NCI-H345 (cell line): ENCODE measurements at regions not wholly inside any gene's neighbourhood (a gene's known extent, or its start where the extent isn't known, plus 50 kb on each side); places are given as distances from the start of the nearest gene placed in this dataset.
"Not testable (repeated sequence)": the region's sequence is repeated elsewhere in the genome, so short reads cannot be mapped to it uniquely, and the experiment has no call there.

Experiments
- DNase-seq: peaks from one replicate; lab custom pipeline; 2025; lab: John Stamatoyannopoulos, UW

DNA sequence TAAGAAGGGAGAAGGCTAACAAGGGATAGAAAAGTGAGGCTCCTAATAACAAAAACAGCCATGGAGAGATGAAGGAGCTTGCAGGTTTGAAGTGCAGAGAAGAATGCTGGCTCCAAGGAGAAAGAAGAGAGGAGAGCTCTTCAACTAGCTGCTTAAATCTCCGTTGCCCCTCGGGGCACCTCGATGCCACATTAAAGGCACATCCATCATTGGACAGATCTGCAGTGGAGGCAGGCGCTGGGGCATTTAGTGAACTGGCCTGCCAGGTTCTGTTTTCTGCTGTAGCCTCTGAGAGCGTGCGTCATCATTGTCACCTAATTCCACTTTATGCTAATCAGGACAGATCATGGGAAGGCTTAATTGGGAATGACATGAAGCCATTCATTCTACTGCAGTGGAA lies 1426.2 kb upstream of the WWC1 start:
- DNase-seq, result no peak

DNA sequence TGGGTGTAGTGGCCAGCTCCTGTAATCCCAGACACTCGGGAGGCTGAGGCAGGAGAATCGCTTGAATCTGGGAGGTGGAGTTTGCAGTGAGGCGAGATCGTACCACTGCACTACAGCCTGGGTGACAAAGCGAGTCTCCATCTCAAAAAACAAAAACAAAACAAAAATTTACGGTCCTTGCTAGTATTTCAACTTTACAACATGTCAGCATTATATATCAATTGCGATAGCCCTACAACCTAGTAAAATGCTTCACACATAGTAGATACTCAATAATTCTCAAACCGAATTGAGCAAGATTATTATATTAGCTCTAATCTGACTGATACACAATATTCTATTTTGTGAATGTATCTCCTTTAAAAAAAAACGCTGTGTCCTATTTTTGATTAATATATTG lies 1411.0 kb upstream of the WWC1 start:
- no peak for DNase-seq

DNA sequence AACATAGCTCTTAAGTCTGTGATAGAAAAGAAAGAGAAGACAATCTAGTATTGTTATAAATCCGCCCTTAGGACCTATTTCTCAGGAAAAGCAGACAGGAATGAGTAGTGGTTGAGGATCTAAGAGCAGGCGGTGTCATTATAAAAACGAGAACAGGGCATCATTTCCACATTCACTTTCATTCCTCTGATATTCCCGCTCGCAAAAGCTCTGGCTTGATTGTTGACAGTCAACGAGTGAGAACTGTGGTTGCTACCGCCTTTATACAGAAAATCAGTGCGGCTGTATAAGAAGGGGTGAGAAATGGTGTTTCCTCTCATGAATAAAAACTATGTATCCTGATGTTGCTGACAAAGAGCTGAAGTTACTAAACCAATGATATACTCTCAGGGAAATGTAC lies 1409.6 kb upstream of the WWC1 start:
- DNase-seq, result no peak

DNA sequence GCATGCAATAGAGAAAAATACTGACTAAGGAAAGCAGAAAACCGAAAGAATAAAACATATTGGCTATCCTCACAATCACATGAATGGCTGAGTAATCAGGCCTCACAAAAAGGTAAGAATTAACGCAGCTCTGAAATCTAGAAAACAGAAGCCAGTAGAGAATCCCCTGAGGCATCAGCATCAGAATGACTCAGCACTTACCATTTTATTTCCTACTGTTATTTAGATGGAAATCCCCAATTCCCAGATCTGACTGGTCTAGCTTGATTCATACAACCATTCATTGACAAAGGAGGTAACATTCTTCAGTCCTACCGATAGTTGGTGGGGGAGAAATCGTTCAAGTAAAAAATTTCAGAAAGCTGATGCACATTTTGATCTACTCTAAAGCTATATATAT lies 1408.4 kb upstream of the WWC1 start:
- DNase-seq, result no peak

DNA sequence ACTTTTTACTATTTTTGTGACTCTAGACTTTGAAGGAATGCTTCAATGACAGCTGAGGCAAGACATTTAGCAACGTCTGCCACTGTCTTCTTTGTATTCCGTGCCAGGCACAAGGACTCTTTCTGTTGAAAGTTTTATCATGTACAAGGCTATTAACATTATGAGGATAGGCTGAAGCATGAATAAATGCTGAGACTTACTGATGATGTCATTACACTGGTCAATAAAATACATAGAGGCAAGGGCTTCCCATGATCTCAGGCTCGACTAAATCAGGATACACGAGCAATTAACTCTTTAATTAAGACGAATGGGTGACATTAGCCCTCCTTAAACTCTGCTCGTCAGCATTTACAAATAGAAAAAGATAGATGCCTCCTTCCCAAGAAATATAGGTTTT lies 1393.3 kb upstream of the WWC1 start:
- DNase-seq, result no peak

DNA sequence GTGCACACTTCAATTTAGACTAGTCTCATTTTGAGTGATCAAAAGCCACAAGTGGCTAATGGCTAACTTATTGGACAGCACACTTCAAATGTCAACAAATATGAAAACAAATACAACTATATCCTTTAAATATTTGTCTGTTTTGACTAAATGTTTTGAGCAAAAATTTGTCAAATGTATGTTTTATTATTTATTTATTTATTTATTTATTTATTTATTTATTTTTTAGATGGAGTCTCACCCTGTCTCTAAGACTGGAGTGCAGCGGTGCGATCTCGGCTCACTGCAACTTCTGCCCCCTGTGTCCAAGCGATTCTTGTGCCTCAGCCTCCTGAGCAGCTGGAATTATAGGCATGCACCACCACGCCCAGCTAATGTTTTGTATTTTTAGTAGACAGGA lies 1392.1 kb upstream of the WWC1 start:
- no peak for DNase-seq

DNA sequence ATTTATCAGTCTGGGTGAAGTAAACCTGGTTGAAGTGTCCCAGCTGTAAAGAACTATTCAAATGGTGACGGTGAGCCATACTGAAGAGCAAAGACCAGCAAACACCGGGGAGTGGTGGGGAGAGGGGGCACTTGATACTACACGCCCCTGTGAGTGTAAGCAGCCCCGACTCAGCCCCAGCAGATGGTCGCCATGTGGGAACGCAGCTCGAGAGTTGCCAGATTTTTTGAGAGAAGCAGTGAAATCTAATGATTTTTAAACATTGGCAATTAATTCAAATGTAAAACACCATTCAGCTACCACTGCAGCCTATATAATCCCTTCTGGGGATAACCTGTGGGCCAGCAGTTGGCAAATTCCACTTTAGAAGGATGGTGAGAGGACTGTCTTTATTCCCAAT lies 1386.9 kb upstream of the WWC1 start:
- DNase-seq, result no peak

DNA sequence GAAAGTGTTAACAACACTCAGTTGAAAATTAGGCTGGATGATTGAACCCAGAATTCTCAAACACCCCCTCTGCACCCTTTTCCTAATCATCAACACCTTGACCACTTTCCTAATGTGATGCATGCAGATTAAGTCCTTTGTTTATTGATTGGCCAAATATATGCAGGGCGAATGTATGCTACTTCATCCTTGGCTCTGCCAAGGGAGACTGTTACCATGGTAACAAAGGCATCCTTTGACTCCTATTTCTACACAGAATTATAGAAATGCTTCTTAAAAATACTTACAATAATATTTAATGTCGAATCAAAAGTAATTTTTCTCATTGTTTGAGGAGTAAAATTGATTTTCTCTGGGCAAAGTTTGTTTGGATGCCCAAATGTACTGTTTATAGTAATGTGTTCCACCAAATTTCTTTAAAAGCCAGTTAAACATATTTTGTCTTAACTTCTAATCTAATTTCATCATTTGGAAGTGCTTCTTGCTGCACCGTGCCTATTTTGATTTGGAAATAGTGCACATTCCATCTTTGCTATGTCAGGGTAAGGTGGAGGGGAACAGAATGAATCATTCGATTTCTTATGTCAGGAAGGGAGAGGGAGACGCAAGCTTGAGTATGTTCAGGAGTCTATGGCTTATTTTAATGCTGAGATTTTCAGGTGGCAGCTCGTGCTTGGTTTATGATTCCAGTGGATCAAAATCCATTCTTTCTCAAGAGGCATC lies 1384.3 kb upstream of the WWC1 start:
- no peak for DNase-seq

DNA sequence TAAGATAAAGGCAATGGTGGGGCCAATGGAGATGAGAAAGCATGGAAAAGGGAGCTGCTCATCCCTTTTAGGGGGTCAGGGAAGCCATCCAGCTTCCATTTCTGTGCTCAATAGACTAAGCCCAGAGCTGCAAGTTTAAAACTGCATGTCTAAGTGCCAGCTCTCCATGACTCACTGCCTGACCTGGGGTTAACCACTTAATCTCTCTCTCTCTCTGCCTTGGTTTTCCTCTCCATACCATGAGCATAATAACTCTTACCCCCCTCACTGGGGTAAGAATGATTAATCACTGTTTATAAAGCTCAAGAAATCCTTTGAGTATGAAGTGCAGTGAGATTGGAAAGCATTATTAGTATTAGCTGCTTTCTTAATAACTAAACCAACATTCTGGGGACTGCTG lies 1382.4 kb upstream of the WWC1 start:
- no peak for DNase-seq

DNA sequence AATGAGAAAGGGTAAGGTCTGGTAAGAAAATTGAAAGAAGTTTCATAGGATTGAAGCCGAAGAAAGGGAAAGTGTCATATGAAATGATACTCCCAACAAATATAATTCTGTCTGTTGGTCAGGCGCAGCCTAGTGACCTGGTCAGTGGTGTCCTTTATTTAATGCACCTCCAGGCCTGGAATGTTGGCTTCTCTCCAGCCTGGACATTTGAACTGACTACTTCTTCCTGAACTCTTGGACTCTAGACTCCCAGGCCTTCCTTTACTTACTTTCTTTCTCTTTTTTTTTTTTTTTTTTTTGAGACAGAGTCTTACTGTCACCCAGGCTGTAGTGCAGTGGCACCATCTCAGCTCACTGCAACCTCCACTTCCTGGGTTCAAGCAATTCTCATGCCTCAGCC lies 1381.5 kb upstream of the WWC1 start:
- no peak for DNase-seq

DNA sequence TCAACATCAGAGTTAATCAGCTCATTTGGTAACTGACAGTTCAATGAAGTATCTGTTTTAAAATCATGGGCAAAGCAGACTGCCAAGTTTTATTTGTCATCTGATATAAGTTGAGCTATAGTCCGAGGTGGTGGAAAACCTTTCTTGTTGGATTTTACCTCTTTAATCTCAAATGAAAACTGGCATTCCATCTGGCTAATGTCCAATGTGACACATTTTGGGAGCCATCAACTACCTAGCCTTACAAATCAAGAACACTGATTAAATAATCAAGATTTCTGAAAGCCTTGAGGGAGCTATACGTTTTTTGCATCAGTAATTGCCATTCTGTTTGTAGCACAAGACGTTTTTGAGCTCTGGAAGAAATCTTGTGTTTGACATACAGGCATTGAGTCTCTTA lies 1380.5 kb upstream of the WWC1 start:
- no peak for DNase-seq

DNA sequence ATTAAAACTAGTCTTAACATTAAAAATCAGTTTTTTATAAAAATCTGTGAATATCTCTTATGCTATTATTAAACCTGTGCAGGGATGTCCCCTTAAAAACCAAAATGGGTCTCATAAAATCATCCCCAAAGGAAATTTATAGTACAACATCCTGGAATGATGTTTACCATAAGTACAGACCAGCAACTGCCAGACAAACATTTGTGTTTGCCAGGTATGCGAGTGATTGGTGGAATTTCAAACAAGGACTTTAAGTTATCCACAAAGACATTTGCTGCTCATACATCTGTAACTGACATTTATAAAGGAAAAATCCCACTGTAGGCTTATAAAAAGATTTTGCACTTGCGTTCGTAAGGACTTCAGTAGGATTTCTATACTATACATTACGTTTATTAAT lies 1375.4 kb upstream of the WWC1 start:
- DNase-seq, result no peak

DNA sequence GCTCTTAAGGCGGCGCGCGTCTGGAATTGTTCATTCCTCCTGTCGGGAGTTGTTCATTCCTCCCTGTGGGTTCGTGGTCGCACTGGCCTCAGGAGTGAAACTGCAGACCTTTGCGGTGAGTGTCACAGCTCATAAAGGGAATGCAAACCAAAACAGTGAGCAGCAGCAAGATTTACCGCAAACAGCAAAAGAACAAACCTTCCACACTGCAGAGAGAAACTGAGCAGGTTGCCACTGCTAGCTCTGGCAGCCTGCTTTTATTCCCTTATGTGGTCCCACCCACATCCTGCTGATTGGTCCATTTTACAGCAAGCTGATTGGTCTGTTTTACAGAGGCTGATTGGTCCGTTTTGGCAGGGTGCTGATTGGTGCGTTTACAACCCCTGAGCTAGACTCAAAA lies 1365.3 kb upstream of the WWC1 start:
- no peak for DNase-seq

DNA sequence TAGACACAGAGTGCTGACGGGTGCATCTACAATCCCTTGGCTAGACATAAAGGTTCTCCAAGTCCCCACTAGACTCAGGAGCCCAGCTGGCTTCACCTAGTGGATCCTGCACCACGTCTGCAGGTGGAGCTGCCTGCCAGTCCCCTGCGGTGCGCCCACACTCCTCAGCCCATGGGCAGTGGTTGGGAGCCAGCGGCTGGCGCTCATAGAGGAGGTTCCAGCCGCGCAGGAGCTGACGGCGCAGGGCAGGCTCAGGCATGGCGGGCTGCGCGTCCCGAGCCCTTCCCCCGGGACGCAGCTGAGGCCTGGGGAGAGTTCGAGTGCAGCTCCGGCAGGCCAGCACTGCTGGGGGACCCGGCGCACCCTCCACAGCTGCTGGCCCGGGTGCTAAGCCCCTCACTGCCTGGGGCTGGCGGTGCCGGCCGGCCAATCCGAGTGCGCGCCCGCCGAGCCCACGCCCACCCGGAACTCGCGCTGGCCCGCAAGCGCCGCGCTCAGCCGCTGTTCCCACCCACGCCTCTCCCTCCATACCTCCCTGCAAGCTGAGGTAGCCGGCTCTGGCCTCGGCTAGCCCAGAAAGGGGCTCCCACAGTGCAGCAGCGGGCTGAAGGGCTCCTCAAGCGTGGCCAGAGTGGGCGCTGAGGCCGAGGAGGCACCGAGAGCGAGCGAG lies 1364.5 kb upstream of the WWC1 start:
- DNase-seq, result not testable (repeated sequence)

DNA sequence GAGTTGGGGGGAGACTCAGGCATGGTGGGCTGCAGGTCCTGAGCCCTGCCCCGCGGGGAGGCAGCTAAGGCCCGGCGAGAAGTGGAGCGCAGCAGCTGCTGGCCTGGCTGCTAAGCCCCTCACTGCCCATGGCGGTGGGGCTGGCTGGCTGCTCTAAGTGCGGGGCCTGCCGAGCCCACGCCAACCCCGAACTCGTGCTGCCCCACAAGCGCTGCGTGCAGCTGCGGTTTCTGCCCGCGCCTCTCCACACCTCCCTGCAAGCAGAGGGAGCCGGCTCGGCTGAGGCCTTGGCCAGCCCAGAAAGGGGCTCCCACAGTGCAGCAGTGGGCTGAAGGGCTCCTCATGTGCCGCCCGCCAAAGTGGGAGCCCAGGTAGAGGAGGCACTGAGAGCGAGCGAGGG lies 1355.1 kb upstream of the WWC1 start:
- no peak for DNase-seq

DNA sequence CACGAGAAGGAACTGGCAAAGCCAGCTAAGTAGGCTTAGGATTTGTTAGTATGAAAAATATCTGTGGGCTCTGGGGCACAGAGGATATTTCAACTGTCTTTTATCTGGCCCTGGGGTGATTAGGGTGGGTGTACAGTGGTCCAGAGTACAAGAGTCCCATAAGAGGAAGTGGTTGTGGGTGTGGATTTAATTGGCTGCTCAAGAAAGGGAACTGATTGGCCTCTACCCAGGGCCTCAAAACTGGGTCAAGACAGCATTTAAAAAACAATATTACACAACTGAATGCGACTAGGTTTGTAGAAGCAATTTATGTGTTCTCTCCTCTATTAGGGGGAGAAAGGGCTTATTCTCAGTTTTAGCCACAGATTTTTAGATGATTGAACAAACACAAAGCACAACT lies 1353.4 kb upstream of the WWC1 start:
- no peak for DNase-seq

DNA sequence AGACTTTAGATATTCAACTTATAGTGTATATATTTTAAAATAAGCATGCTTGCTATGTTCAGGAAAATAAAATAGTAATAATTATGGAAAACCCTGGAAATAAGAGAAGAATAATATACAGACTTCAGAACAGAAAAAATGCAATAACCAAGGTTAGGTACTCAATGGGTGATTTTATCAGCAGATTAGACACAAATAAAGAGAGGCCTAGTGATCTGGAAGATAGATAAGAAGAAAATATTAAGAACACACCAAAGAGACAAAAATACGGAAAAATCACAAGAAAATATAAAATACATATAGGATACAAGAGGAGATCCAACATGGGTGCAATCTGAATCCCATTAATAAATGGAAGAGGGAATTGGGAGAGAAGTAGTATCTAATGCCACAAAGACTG lies 1348.5 kb upstream of the WWC1 start:
- no peak for DNase-seq

DNA sequence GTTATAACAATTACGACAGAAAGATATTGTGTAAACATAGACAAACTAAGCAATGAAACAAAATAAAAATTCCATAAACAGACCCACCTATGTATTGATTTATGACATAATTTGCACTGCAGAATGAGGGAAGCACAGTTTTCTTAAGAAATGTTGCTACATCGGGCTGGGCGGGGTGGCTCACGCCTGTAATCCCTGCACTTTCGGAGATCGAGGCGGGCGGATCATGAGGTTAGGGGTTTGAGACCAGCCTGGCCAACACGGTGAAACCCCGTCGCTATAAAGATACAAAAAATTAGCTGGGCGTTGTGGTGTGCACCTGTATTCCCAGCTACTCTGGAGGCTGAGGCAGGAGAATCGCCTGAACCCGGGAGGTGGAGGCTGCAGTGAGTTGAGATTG lies 1344.4 kb upstream of the WWC1 start:
- DNase-seq, result no peak

DNA sequence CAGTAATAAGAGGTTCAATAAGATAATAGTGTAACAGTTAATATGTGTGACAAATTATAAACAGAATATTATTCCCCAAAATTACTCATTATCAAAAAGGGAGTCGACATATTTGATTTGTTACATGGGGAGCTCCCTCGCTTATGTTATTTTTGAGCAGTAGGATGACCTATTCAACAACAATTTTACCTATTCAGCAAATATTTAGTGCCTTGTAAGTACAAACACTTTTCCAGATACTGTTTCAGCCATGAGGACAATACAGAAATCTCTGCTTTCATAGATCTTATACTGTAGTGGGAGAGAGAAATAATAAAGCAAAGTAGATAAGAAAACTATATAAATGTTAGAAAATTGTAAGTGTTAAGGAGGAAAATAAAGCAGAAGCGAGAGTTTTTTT lies 1342.8 kb upstream of the WWC1 start:
- DNase-seq, result no peak

DNA sequence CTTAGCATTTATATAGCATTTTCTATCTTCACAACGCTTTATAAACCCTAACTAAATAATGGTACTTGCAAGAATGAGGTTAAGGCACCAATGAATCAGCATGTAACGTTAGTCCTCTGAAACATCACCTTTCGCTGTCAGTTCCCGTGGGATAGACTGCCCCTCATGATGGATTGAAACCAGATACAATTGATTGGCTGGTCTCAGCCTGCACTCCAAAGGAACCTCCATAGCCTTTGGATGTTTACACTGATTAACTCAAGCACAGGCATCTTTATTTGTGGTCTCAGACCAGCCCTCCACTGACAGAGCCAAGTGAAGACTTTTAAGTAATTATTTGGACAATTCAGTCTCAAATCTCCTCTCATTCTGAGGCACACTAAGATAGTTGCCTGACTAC lies 1339.4 kb upstream of the WWC1 start:
- DNase-seq, result no peak

DNA sequence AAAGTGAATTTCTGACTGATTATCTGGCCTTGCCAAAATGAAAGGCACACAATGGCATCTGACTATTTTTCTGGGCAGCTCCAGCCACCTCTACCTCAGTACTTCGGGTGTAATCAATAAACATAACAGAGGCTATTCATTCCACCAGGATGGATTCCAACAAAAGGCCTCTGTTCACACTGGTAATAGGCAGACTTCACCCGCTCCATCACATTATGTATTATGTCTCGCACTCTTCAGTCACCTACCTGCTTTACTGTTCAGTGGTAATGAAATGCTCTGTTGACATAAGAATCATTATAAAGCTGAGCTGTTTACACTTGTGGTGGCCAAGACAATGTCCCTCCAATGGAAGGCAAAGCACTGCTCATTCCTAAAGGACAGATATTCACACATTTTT lies 1333.7 kb upstream of the WWC1 start:
- DNase-seq, result no peak

DNA sequence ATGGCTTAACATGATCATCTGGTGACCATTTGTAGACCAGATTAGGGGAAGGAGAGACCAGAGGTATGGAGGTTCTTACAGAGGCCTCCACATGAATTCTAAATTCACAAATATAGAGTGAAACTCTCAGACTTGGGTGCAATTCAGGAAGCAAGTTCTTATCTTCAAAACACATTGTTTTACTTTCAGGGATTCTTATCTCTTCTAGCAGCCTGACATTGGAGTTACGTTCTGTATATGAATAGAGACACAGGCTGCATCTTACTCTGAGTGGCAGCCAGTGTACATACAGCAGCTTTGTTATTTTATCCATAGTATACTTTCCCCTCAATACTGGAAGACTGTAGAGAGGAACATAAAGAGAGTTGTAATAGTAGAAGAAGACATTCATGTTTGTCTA lies 1331.7 kb upstream of the WWC1 start:
- DNase-seq, result no peak

DNA sequence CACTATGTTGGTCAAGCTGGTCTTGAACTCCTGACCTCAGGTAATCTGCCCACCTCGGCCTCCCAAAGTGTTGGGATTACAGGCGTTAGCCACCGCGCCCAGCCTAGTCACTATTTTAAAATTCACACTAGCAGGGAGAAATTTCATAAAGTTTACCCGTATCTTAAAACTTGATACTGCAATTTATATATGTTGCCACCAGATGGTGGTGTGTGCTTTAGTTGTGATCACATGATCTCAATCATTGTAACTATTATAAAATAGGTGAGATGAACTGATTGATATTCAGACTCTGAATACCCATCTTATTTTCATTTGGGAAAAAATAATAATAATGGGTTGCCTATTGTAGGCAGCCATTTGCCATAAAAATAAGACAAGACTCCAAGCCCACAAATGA lies 1330.4 kb upstream of the WWC1 start:
- DNase-seq, result no peak

DNA sequence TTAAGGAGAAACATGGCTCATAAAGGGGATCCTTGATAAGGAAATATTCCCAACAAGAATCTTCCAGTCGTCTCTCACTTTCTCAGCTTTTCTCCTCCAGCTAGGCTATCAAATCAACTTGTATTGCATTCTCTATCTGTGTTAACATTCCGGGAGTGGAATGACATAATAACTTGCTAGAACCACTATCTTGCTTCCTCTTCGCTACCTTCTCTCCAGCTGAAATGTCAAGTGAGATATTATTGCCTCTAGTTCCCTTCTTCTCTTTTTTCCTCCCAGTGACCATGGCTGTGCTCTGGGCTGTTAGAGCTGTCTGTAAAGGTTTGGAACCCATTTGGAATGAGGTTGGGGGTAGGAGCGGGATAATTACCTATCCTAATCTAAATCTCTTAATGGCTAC lies 1329.5 kb upstream of the WWC1 start:
- no peak for DNase-seq
